GM12874 (cell line): ENCODE measurements at regions not wholly inside any gene's neighbourhood (a gene's known extent, or its start where the extent isn't known, plus 50 kb on each side); places are given as distances from the start of the nearest gene placed in this dataset.

Experiments
- CTCF ChIP-seq: IDR thresholded peaks from 2 replicates; pipeline ENCODE4 v1.5.1; 2011; ENCODE audit warnings: low read depth, mild to moderate bottlenecking, control low read depth, low read length, moderate library complexity; ENCODE audit not compliant: insufficient read depth

- no peak for TF ChIP-seq CTCF
Measured at GRCh38 chr5:6904860-6905259, 191.6 kb downstream of the TENT4A start.

DNA sequence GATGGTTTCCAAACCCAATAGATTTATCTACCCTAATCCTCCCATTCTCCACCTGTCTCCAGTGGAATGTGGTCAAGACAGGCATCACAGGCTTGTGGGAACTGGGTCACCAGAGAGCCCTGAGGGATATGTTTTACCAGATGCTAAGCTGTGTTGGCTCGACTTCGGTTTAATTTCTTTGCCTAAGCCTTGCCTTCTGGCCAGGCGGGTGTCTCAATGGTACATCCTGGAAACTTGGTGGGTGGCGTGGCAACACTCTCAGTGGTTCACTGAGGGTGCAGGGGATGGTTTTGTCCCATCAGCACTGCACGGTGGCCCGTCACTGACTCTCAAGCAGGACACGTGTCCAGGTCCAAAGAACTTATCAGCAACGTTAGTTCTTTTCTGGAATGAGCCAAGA lies 192.2 kb downstream of the TENT4A start:
- TF ChIP-seq CTCF, result no peak

GRCh38 chr5:6905883-6906282 lies 192.7 kb downstream of the TENT4A start:
- no peak for TF ChIP-seq CTCF

DNA sequence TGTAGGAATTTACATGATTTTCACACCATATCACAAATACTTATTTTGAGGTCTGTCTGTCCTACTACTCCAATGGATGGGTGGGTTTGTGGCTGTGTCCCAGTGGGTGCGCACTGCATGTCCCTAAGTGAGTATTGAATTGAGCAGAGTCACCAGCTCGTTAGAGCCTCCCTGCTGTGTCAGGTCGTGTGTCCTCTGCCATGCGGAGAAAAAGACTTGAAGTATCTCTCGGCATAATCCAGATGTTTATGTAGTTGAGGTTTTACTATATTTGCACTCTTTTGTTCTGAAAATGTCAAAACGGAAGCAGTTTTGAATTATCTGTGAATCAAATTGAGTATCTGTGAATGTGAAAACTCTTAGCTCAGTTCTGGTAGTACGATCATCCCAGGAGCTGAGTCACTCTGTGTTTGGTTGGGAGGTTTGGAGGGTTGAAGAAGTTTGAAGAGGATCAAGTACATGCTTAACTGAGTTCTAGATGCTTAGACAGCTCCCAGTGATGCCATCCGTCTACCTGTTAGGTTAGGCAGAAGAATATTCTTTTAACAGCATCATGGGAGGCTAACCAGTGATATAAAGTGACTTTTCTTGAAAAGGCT lies 194.2 kb downstream of the TENT4A start:
- no peak for TF ChIP-seq CTCF

DNA sequence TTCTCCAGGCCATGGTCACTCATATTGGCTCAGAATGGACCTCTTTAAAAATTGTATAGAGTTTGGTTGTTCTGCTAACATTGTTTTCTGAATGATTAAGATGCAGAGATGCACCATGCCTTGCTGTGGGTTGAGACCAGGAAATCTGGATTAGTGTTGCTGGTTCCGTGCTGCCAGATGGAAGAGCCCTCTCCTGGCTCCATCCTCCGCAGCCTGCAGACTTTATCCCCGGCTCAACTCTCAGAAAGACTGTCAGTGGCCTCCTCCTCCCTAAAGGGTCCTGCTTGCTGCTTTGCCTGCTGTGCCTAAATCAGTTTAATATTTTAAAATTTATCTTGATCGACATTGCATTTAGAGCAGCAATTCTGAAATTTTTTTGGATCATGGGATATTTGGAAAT lies 196.7 kb downstream of the TENT4A start:
- TF ChIP-seq CTCF, result no peak

- TF ChIP-seq CTCF, result no peak
Measured at GRCh38 chr5:6910950-6911349, 197.7 kb downstream of the TENT4A start.

- no peak for TF ChIP-seq CTCF
Measured at GRCh38 chr5:6914347-6914746, 201.1 kb downstream of the TENT4A start.
